WTC11 (cell line): ENCODE measurements at regions not wholly inside any gene's neighbourhood (a gene's known extent, or its start where the extent isn't known, plus 50 kb on each side); places are given as distances from the start of the nearest gene placed in this dataset.

Experiments
- IRF2 ChIP-seq: sonication (generic); formaldehyde crosslinking; IDR thresholded peaks from 2 replicates; pipeline ENCODE4 v1.8.0; 2022; ENCODE audit warnings: low read depth, missing genetic modification reagents, borderline replicate concordance
- TF ChIP-seq, protein P1 (sequence below): sonication (generic); formaldehyde crosslinking; conservative IDR thresholded peaks from 2 replicates; pipeline ENCODE4 v1.8.1; 2023; ENCODE audit warnings: mild to moderate bottlenecking, low read depth, missing genetic modification reagents, moderate library complexity
- TF ChIP-seq, protein P2 (sequence below): sonication (generic); formaldehyde crosslinking; IDR thresholded peaks from 2 replicates; pipeline ENCODE4 v1.8.0; 2022; ENCODE audit warnings: mild to moderate bottlenecking, missing genetic modification reagents

DNA sequence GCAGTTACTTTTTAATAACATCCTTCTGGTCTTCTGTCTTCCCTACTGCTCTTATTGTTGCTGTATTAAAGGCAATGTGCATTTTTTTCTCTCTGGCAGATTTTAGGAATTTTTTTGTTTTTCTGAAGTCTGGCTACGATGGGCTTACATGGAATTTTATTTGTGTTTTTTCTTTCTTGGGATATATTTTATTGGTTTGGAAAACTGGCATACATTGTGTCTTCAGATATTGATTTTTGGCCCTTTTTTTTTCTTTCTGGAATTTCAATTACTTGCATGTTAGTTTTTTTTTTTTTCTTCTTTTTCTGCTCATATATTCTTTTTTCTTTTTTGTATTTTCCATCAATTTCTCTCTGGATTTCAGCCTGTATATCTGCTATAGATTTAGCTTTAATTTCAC, 442.1 kb upstream of the TRIB2 start:
- no peak for TF ChIP-seq IRF2 (CRISPR knock-in tag)
- TF ChIP-seq, protein P1, sequence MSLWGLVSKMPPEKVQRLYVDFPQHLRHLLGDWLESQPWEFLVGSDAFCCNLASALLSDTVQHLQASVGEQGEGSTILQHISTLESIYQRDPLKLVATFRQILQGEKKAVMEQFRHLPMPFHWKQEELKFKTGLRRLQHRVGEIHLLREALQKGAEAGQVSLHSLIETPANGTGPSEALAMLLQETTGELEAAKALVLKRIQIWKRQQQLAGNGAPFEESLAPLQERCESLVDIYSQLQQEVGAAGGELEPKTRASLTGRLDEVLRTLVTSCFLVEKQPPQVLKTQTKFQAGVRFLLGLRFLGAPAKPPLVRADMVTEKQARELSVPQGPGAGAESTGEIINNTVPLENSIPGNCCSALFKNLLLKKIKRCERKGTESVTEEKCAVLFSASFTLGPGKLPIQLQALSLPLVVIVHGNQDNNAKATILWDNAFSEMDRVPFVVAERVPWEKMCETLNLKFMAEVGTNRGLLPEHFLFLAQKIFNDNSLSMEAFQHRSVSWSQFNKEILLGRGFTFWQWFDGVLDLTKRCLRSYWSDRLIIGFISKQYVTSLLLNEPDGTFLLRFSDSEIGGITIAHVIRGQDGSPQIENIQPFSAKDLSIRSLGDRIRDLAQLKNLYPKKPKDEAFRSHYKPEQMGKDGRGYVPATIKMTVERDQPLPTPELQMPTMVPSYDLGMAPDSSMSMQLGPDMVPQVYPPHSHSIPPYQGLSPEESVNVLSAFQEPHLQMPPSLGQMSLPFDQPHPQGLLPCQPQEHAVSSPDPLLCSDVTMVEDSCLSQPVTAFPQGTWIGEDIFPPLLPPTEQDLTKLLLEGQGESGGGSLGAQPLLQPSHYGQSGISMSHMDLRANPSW = no peak
- TF ChIP-seq, protein P2, sequence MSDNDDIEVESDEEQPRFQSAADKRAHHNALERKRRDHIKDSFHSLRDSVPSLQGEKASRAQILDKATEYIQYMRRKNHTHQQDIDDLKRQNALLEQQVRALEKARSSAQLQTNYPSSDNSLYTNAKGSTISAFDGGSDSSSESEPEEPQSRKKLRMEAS (CRISPR knock-in tag) = no peak
